Loucy (cell line): ENCODE measurements at regions not wholly inside any gene's neighbourhood (a gene's known extent, or its start where the extent isn't known, plus 50 kb on each side); places are given as distances from the start of the nearest gene placed in this dataset.

Source experiments
- EZH2phosphoT487 ChIP-seq: fragments of 200-600 bp; IDR thresholded peaks from 2 replicates; pipeline ENCODE4 v1.6.1; 2018; ENCODE audit warnings: antibody characterized with exemption, mild to moderate bottlenecking, moderate library complexity, borderline replicate concordance
- TF ChIP-seq, protein P1 (sequence below): fragments of 200-600 bp; sonication (generic); conservative IDR thresholded peaks from 2 replicates; pipeline ENCODE4 v1.5.1; 2014; ENCODE audit warnings: mild to moderate bottlenecking, antibody characterized with exemption, low read length

DNA sequence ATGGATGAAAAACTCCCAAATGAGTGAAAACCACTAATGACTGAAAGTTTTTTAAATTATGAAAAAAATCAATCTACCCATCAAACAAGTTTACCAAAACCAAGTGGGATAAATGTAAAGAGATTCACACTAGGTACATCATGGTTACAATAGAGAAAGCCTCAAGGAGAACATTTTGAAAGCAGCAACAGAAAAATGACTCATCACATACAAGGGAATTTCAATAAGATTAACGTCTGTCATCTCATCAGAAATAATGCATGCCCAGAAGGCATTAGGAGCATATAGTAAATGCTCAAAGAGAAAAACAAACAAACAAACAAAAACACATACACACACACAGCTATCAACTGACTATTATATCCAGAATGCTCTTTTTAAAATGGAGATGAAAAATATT is 261.8 kb upstream of the KIF2B start:
- TF ChIP-seq, protein P1, sequence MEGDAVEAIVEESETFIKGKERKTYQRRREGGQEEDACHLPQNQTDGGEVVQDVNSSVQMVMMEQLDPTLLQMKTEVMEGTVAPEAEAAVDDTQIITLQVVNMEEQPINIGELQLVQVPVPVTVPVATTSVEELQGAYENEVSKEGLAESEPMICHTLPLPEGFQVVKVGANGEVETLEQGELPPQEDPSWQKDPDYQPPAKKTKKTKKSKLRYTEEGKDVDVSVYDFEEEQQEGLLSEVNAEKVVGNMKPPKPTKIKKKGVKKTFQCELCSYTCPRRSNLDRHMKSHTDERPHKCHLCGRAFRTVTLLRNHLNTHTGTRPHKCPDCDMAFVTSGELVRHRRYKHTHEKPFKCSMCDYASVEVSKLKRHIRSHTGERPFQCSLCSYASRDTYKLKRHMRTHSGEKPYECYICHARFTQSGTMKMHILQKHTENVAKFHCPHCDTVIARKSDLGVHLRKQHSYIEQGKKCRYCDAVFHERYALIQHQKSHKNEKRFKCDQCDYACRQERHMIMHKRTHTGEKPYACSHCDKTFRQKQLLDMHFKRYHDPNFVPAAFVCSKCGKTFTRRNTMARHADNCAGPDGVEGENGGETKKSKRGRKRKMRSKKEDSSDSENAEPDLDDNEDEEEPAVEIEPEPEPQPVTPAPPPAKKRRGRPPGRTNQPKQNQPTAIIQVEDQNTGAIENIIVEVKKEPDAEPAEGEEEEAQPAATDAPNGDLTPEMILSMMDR: no peak
- TF ChIP-seq EZH2phosphoT487: no peak
